PC-9 (cell line): ENCODE measurements at regions not wholly inside any gene's neighbourhood (a gene's known extent, or its start where the extent isn't known, plus 50 kb on each side); places are given as distances from the start of the nearest gene placed in this dataset.

Source experiments
- EZH2 ChIP-seq: fragments of 200-600 bp; sonication (generic); IDR thresholded peaks from 2 replicates; pipeline ENCODE4 v1.8.0; 2017; ENCODE audit warnings: antibody characterized with exemption, low read depth
- TF ChIP-seq, protein P1 (sequence below): fragments of 200-600 bp; sonication (generic); conservative IDR thresholded peaks from 2 replicates; pipeline ENCODE4 v1.6.1; 2017; ENCODE audit warnings: mixed run types, antibody characterized with exemption, mild to moderate bottlenecking, moderate library complexity

DNA sequence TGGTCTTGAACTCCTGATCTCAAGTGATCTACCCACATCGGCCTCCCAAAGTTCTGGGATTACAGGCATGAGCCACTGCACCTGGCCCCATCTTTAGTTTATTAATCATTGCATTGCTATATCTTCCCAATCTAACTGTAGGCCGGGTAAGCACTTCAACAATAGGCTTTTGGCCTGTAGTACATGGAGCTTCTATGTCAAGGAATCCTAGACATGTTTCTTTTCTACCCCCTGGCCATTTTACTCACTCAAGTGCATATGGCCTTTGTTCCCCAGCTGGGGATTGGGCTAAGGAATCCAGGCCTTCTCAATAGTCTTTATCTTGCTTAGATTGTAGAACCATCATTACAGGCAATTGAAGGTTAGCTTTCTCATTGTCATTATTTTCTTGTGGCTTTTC lies 122.3 kb upstream of the MBNL1 start:
- TF ChIP-seq, protein P1, sequence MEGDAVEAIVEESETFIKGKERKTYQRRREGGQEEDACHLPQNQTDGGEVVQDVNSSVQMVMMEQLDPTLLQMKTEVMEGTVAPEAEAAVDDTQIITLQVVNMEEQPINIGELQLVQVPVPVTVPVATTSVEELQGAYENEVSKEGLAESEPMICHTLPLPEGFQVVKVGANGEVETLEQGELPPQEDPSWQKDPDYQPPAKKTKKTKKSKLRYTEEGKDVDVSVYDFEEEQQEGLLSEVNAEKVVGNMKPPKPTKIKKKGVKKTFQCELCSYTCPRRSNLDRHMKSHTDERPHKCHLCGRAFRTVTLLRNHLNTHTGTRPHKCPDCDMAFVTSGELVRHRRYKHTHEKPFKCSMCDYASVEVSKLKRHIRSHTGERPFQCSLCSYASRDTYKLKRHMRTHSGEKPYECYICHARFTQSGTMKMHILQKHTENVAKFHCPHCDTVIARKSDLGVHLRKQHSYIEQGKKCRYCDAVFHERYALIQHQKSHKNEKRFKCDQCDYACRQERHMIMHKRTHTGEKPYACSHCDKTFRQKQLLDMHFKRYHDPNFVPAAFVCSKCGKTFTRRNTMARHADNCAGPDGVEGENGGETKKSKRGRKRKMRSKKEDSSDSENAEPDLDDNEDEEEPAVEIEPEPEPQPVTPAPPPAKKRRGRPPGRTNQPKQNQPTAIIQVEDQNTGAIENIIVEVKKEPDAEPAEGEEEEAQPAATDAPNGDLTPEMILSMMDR: no peak
- no peak for TF ChIP-seq EZH2
